H1 (cell line): ENCODE measurements at regions not wholly inside any gene's neighbourhood (a gene's known extent, or its start where the extent isn't known, plus 50 kb on each side); places are given as distances from the start of the nearest gene placed in this dataset.

Source experiments
- EGR1 ChIP-seq: IDR thresholded peaks from 2 replicates; pipeline ENCODE4 v1.6.1; 2011; ENCODE audit warnings: low read depth, low read length, borderline replicate concordance
- EP300 ChIP-seq, 2 experiments: IDR thresholded peaks; 1 replicate in 1 of 2; 2 replicates in 1 of 2; pipeline ENCODE4 v1.6.1; 2011 to 2012; ENCODE audit warnings: low read depth in 2 of 2, low read length in 2 of 2, mild to moderate bottlenecking in 2 of 2, borderline replicate concordance in 1 of 2, inconsistent platforms in 1 of 2, moderate library complexity in 1 of 2
- POLR2A ChIP-seq, 2 experiments: IDR thresholded peaks; 1 replicate in 1 of 2; 2 replicates in 1 of 2; pipeline ENCODE4 v1.6.1; 2011; ENCODE audit warnings: low read depth in 2 of 2, low read length in 2 of 2, mild to moderate bottlenecking in 2 of 2; ENCODE audit errors: control extremely low read depth in 1 of 2
- RAD21 ChIP-seq, 2 experiments: IDR thresholded peaks in 1 of 2; conservative IDR thresholded peaks in 1 of 2; 2 replicates each; pipeline ENCODE4 v1.6.1; 2011; ENCODE audit warnings: low read depth in 2 of 2, low read length in 2 of 2, improper control_type of control experiment in 1 of 2, inconsistent platforms in 1 of 2, mild to moderate bottlenecking in 1 of 2, moderate library complexity in 1 of 2
- TF ChIP-seq, protein P1 (sequence below), 3 experiments: IDR thresholded peaks; 1 replicate in 2 of 3; 2 replicates in 1 of 3; pipeline versions ENCODE4 v1.5.1 to v1.6.1; 2011; ENCODE audit warnings: low read length in 3 of 3, mild to moderate bottlenecking in 3 of 3, inconsistent platforms in 2 of 3, low read depth in 1 of 3, moderate library complexity in 1 of 3; ENCODE audit not compliant: insufficient read depth in 1 of 3; ENCODE audit errors: control extremely low read depth in 1 of 3

GRCh38 chr12:5201554-5202218 lies 158.0 kb downstream of the KCNA5 start:
- TF ChIP-seq, protein P1, sequence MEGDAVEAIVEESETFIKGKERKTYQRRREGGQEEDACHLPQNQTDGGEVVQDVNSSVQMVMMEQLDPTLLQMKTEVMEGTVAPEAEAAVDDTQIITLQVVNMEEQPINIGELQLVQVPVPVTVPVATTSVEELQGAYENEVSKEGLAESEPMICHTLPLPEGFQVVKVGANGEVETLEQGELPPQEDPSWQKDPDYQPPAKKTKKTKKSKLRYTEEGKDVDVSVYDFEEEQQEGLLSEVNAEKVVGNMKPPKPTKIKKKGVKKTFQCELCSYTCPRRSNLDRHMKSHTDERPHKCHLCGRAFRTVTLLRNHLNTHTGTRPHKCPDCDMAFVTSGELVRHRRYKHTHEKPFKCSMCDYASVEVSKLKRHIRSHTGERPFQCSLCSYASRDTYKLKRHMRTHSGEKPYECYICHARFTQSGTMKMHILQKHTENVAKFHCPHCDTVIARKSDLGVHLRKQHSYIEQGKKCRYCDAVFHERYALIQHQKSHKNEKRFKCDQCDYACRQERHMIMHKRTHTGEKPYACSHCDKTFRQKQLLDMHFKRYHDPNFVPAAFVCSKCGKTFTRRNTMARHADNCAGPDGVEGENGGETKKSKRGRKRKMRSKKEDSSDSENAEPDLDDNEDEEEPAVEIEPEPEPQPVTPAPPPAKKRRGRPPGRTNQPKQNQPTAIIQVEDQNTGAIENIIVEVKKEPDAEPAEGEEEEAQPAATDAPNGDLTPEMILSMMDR (IDR thresholded peaks at IDR 0.05; ENCODE audit: control extremely low read depth in 1 of 3, insufficient read depth in 1 of 3, low read depth in 1 of 3, low read length in 3 of 3) = no peak
- TF ChIP-seq RAD21 (IDR thresholded peaks at IDR 0.05 in 1 of 2, conservative IDR thresholded peaks at IDR 0.05 in 1 of 2; ENCODE audit: low read depth in 2 of 2, low read length in 2 of 2) = no peak
- TF ChIP-seq EP300 (IDR thresholded peaks at IDR 0.05; ENCODE audit: borderline replicate concordance in 1 of 2, low read depth in 2 of 2, low read length in 2 of 2) = no peak
- TF ChIP-seq EGR1 = no peak
- no peak for TF ChIP-seq POLR2A (IDR thresholded peaks at IDR 0.05; ENCODE audit: control extremely low read depth in 1 of 2, low read depth in 2 of 2, low read length in 2 of 2)
